ENCODE measurements at regions not wholly inside any gene's neighbourhood (a gene's known extent, or its start where the extent isn't known, plus 50 kb on each side); places are given as distances from the start of the nearest gene placed in this dataset.
"Not testable (repeated sequence)": the region's sequence is repeated elsewhere in the genome, so short reads cannot be mapped to it uniquely, and the experiment has no call there.

- peak; percentile 65 for DNase-seq
Measured at GRCh38 chr1:199243423-199244061, 604.7 kb downstream of the PTPRC start.

DNA sequence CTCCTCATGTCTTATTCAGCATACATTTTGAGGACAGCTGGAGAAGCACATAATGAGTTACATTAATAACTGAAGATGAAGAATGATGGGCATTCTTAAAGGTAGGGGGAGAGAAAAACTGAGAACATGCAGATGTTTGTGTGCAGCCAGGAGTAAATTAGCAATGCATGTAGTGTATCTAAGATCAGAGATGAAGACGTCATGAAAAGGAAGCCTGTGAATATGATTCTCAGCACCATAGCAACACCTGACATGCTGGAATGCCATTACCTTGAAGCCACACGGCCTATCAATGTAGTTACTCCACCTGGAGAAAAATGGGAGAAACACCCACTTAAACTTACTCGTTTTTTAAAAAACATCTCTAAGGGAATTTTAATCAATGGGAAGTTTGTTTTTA is 607.1 kb downstream of the PTPRC start:
- DNase-seq: no peak

GRCh38 chr1:199246716-199247115 is 607.9 kb downstream of the PTPRC start:
- no peak for DNase-seq

DNA sequence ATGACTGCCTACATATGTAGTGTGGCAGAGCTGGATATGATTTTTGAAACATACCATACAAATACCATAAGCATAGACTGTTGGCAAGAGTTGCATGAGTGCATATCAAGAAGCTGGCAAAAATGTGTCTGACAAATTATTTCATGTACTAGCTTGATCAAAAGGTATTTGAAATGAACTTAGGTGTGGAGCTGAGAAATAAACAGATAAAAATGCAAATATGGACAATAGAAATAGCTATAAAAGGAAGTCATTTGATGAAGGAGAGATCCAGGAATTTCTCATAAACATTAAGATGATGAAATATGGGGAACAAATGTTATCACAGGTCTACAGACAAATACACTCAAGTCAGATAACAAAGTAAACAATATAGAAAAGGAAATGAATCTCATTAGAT is 609.1 kb downstream of the PTPRC start:
- no peak for DNase-seq

- DNase-seq: not testable (repeated sequence)
Measured at GRCh38 chr1:199254040-199254439, 615.2 kb downstream of the PTPRC start.

GRCh38 chr1:199261328-199261727 is 622.5 kb downstream of the PTPRC start:
- DNase-seq: no peak

DNA sequence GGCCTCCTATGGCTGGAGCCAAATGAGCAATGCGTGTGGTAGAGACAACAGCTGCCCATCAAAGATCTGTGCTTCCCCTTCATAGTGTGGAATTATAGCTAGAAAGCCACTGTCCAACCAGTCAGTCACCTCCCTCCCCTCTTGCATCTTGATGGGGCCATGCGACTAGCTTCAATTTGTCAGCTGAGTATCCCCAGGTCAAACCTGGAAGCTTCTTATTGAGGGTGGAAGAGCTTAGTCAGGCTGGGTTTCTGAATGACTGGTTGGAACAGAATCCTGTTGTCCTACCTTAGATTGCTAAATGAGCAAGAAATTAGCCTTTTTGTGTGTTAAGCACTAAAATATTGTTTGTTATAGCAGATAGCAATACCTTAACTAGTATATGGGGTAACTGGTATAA is 625.4 kb downstream of the PTPRC start:
- no peak for DNase-seq

DNA sequence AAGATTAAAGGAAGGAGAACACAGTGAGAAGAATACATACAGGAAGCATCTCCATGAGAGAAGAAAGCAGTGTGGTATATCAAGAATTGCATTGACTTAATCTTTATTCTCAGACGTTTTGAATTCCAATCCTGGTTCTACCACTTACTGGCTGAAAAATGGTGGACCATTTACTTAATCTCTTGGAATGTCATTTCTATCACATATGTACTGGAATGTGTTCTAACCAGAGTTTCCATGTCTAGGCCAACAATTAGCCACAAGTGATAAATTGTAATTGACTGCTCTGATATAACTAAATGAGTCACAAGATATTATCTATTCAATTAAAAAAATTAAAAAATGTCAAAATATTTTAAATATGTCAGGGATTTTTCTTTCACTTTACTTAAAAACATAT is 626.1 kb downstream of the PTPRC start:
- DNase-seq: no peak

- no peak for DNase-seq
Measured at GRCh38 chr1:199265319-199265718, 626.5 kb downstream of the PTPRC start.

- DNase-seq: no peak
Measured at GRCh38 chr1:199269241-199269640, 630.4 kb downstream of the PTPRC start.

- no peak for DNase-seq
Measured at GRCh38 chr1:199272139-199272544, 633.3 kb downstream of the PTPRC start.

GRCh38 chr1:199272628-199273086 is 633.8 kb downstream of the PTPRC start:
- no peak for DNase-seq

- DNase-seq: no peak
Measured at GRCh38 chr1:199273837-199274379, 635.1 kb downstream of the PTPRC start.

- DNase-seq: no peak
Measured at GRCh38 chr1:199279067-199279466, 640.2 kb downstream of the PTPRC start.

DNA sequence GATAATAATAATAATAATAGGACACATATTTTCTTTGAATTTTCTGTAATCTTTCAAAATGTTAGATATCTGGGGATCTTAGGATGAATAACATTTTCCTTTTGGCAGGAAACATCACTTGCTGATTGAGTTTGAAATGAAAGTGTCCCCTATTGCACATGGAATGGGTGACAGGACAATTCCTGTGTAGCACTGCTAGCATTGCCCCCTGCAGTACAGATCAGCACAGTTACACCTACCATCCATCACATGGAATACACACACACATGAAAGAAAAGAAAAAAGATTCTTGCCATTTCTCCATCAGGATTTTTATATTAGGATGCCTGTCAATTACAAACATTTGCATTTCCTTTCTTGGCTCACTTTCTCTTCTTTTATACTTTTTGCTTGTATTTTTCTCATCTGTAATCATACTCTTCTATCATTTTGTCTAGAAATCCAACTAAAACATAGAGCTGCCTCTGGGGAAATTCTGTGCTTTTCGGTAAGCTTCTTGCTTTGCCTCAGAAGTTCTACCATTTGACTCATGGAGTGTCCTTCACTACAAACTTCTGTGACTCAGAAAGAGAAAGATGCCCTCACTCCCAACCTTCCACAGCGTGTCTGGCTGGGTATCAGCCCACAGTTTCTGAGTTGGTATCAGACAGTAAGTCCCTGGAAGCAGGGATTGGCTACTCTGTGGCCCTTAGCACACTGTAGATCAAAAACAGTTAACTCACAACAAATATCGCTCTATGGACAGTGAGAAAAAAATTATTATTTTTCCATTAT is 641.2 kb downstream of the PTPRC start:
- DNase-seq: no peak

DNA sequence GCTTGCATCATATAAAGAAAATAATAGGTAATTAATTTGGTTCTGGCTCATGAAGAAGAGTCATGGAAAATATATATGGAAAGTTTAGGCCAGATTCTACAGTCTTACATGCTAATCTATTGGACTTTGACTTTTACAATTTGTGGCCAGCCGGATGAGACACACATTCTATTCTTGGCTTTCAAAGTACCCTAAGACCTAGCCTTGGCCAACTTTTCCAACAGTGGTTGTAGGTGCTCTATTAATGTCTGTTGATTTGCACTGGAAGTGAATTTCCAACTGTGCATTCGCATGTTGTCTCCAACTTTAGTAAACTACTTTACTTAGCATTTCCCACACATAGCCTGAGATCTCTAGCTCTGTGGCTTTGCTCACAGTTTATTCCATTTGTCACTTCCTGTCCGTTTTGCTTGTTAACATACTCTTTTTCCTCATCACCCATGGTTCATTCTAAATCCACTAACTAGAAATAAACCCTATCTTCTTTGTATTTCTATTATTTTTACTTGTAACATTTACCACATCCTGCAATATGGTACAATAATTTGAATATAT is 644.0 kb downstream of the PTPRC start:
- DNase-seq: no peak

GRCh38 chr1:199283794-199284193 is 645.0 kb downstream of the PTPRC start:
- no peak for DNase-seq

GRCh38 chr1:199287206-199287605 is 648.4 kb downstream of the PTPRC start:
- no peak for DNase-seq

- DNase-seq: no peak
Measured at GRCh38 chr1:199287647-199288046, 648.8 kb downstream of the PTPRC start.

DNA sequence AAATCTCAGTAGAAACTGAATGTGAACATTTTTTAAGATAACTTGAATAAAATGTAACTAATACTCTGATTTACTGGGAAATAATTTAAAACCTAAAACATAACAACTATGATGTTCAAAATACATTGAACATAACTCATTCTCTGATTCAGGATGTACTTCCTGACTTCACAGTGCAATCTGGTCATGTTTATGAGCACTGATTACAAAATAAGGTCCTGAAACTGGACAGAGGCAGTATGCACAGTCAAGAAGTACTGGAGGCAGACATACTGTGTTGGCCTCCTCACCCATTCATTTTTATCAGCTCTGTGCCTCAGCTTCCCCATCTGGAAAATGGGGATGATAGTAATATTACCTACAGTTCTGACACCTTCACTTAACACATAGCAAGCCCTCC is 651.3 kb downstream of the PTPRC start:
- no peak for DNase-seq

- DNase-seq: no peak
Measured at GRCh38 chr1:199291022-199291740, 652.3 kb downstream of the PTPRC start.

DNA sequence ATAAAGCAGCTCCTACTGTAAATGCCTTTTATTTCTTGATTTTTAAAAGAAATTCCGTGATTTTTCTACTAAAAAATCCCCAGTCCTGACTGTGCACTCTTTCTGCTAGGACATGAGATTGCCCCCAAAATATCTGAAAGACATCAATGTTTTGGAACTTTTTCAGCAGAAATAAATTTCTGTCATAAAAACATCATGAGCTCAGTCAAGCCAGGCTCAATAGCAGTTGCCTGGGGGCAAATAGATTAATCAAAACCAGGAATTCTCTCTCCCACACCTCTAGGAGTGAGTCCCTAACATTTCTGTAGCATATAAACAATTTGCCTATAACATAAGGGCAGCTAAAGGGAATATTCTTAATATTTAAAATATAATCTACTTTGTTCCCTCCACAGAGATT is 654.1 kb downstream of the PTPRC start:
- no peak for DNase-seq

DNA sequence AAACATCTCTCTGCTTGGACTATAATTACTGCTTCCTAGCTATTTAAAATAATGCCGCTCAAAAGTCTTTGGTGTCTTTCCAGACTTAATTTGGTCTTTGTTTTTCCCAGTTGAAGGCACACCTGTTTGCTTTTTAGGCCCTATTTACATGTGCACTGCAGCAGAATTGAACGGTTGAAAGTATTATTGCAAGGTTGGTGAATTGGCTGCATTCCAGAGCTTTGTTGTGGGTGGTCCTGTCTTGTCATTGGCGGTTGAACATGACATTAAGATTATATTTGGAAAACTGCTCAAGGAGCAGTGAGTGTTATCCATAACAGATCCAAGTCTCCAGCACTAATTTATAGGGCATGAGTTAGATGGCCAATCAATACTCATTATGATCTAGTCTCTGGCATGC is 656.3 kb downstream of the PTPRC start:
- no peak for DNase-seq
